NT2/D1 (cell line): ENCODE measurements at regions not wholly inside any gene's neighbourhood (a gene's known extent, or its start where the extent isn't known, plus 50 kb on each side); places are given as distances from the start of the nearest gene placed in this dataset.

Experiments
- DNase-seq: peaks from one replicate; pipeline ENCODE4 v3.0.0-alpha.2; 2011; ENCODE audit warnings: low read depth, low spot score
- H3K27me3 ChIP-seq: 2 replicates; pipeline ENCODE4 v1.6.0; 2011; ENCODE audit warnings: mild to moderate bottlenecking; ENCODE audit not compliant: insufficient read length, insufficient read depth
- H3K36me3 ChIP-seq: 2 replicates; pipeline ENCODE4 v1.6.1; 2011; ENCODE audit warnings: mild to moderate bottlenecking, low read length, mixed read lengths; ENCODE audit not compliant: insufficient read depth, insufficient read length
- H3K4me1 ChIP-seq: 2 replicates; pipeline ENCODE4 v1.5.1; 2011; ENCODE audit not compliant: insufficient read depth, insufficient read length
- H3K4me3 ChIP-seq: 2 replicates; pipeline ENCODE4 v1.5.1; 2011; ENCODE audit warnings: low read depth; ENCODE audit not compliant: insufficient read length
- H3K9ac ChIP-seq: 2 replicates; pipeline ENCODE4 v1.6.0; 2011; ENCODE audit warnings: low read depth; ENCODE audit not compliant: insufficient read length
- H3K9me3 ChIP-seq: 2 replicates; pipeline ENCODE4 v1.5.1; 2011; ENCODE audit warnings: mild to moderate bottlenecking, low read length; ENCODE audit not compliant: insufficient read depth
- SUZ12 ChIP-seq: IDR thresholded peaks from 2 replicates; pipeline ENCODE4 v1.6.1; 2011; ENCODE audit not compliant: insufficient read length, insufficient read depth; ENCODE audit errors: extremely low read depth
- YY1 ChIP-seq: IDR thresholded peaks from 2 replicates; pipeline ENCODE4 v1.6.1; 2011; ENCODE audit not compliant: insufficient read length, insufficient read depth
- ZNF274 ChIP-seq: IDR thresholded peaks from 2 replicates; pipeline ENCODE4 v1.6.1; 2011; ENCODE audit warnings: mild to moderate bottlenecking, low read depth, low read length

DNA sequence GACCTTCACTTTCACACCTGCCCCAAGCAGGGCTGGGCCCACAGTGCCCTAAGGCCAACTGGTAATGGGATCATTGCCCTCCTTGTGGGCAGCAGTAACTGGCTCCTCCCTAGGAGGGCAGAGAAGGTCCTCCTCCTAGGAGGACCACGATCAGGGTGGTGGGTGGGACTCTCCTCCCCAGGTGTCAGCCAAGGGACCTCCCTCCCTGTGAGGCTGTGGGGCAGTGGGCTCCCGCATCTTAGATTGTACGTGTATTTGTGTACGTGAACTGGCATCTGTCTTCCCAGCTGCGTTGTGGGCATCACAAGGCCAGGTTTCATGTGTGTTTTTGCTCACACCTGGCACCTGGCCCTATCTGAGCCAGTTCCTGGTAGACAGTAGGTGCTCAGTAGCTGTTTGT is 111.8 kb downstream of the SOX1 start:
- Histone ChIP-seq H3K27me3 (peaks cover 4% of the 10 kb centered on the region), H3K9ac (no peak overlapping the region), H3K4me1 (no peaks in the 10 kb centered on the region), H3K9me3 (peaks cover 7% of the 10 kb centered on the region; the same call in 1 of the 2 replicates), H3K4me3 (no peak overlapping the region), H3K36me3 (no peaks in the 10 kb centered on the region)
- no peak for DNase-seq
- TF ChIP-seq YY1 (no peak), SUZ12 (no peak), ZNF274 (no peak)

- TF ChIP-seq YY1 (no peak), ZNF274 (no peak), SUZ12 (no peak)
- Histone ChIP-seq H3K9me3 (peaks cover 4% of the 10 kb centered on the region; the same call in 1 of the 2 replicates), H3K4me3 (no peak overlapping the region), H3K36me3 (no peaks in the 10 kb centered on the region), H3K27me3 (peaks cover 4% of the 10 kb centered on the region), H3K4me1 (no peaks in the 10 kb centered on the region), H3K9ac (no peak overlapping the region)
- DNase-seq, result no peak
Measured at GRCh38 chr13:112179421-112179820, 112.5 kb downstream of the SOX1 start.

GRCh38 chr13:112179995-112180394 is 113.0 kb downstream of the SOX1 start:
- no peak for TF ChIP-seq YY1
- TF ChIP-seq SUZ12, result no peak
- no peak for TF ChIP-seq ZNF274

GRCh38 chr13:112181336-112182067 is 114.6 kb downstream of the SOX1 start:
- Histone ChIP-seq H3K36me3 (no peaks in the 10 kb centered on the region), H3K4me1 (no peaks in the 10 kb centered on the region), H3K9ac (no peak overlapping the region), H3K4me3 (no peak overlapping the region), H3K9me3 (no peaks in the 10 kb centered on the region), H3K27me3 (peaks cover 4% of the 10 kb centered on the region)
- TF ChIP-seq YY1 (no peak), SUZ12 (no peak), ZNF274 (no peak)
- no peak for DNase-seq

More at GRCh38 chr13:112179995-112180394, 113.0 kb downstream of the SOX1 start:
- Histone ChIP-seq H3K9ac (no peak overlapping the region), H3K27me3 (peaks cover 4% of the 10 kb centered on the region), H3K36me3 (no peaks in the 10 kb centered on the region), H3K4me3 (no peak overlapping the region), H3K9me3 (no peaks in the 10 kb centered on the region), H3K4me1 (no peaks in the 10 kb centered on the region)
- no peak for DNase-seq

- H3K9ac ChIP-seq, result no peak overlapping the region
- no peak for TF ChIP-seq SUZ12
- no peak for TF ChIP-seq YY1
- TF ChIP-seq ZNF274, result no peak
- H3K4me1 ChIP-seq, result no peaks in the 10 kb centered on the region
- H3K27me3 ChIP-seq, result peaks cover 4% of the 10 kb centered on the region
- no peaks in the 10 kb centered on the region for H3K36me3 ChIP-seq
- DNase-seq, result no peak
- H3K9me3 ChIP-seq, result no peaks in the 10 kb centered on the region
- no peak overlapping the region for H3K4me3 ChIP-seq
Measured at GRCh38 chr13:112182251-112182650, 115.3 kb downstream of the SOX1 start.

- Histone ChIP-seq H3K9ac (no peak overlapping the region), H3K4me3 (no peak overlapping the region), H3K27me3 (peaks cover 3% of the 10 kb centered on the region), H3K4me1 (no peaks in the 10 kb centered on the region), H3K9me3 (no peaks in the 10 kb centered on the region), H3K36me3 (no peaks in the 10 kb centered on the region)
- DNase-seq, result no peak
- TF ChIP-seq ZNF274 (no peak), YY1 (no peak), SUZ12 (no peak)
Measured at GRCh38 chr13:112182846-112183531, 116.0 kb downstream of the SOX1 start.

- Histone ChIP-seq H3K36me3 (no peaks in the 10 kb centered on the region), H3K27me3 (no peaks in the 10 kb centered on the region), H3K9me3 (no peaks in the 10 kb centered on the region), H3K4me3 (no peak overlapping the region), H3K9ac (no peak overlapping the region), H3K4me1 (no peaks in the 10 kb centered on the region)
- no peak for DNase-seq
- TF ChIP-seq YY1 (no peak), SUZ12 (no peak), ZNF274 (no peak)
Measured at GRCh38 chr13:112183532-112184090, 116.7 kb downstream of the SOX1 start.
